T-helper 1 cell treated with Interleukin-12 subunit alpha and Interleukin-12 subunit beta and Interleukin-4 antibody, amounts not matched to agents 30 ng/mL and 1 ng/mL, for 36 hours (primary cell): ENCODE measurements at regions not wholly inside any gene's neighbourhood (a gene's known extent, or its start where the extent isn't known, plus 50 kb on each side); places are given as distances from the start of the nearest gene placed in this dataset.

Experiments
- intact Hi-C: fragments of 100-400 bp; cut with micrococcal nuclease; formaldehyde crosslinking; loops from one replicate; pipeline ENCODE4 v1.15.1; 2024

DNA sequence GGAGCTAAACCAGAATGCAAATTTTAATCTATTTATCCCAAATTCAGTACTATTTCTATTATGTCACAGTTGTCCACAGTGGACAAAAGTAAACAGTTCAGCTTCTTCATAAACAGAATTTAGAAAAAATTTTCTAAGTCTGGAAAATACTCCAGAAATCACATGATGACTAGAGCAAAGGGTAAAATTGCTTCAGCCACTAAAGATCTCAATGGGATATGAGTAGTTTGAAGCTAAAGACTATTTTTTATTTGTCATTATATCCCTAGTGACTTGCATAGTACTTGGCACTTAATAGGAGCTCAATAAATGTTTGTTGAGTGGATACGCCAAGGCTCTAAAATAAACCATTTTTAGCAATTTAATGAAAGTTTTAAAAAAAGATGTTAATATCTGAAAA, 354.3 kb upstream of the AGTR1 start:
- intact Hi-C loops, result no loop called here

GRCh38 chr3:148344521-148344920, 353.2 kb upstream of the AGTR1 start:
- intact Hi-C loops, result no loop called here

GRCh38 chr3:148360051-148360450, 337.7 kb upstream of the AGTR1 start:
- intact Hi-C loops, result no loop called here

DNA sequence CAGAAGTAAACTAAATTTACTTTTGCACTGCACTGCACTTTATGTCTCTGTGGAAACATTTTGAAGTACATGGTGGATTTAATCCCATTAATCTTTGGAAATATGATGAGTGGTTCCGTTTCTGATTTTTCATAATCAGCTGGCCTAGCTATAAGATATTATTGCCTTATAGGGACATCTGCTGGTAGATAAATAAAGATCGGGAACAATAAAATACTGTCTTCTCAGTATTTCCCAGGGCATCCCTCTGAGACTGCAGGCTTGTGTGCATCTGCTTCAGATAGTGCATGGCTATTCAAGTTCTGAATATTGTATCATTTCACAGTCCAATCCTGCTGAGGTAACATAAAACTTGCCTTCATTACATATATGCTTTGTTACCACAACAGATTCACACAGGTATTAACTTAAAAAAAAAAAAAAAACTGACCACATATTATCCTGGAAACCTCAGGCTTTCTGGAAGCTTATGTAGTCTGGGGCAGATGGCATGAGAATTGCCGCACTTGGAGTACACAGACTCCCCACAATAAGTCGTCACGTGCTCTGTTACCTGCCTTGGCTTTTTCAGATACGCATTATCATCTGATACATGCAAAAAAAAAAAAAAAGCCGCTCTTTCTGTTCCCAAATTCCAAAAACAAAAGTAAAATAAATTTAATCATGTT, 330.8 kb upstream of the AGTR1 start:
- intact Hi-C loops, result no loop called here

- intact Hi-C loops, result no loop called here
Observed at GRCh38 chr3:148367756-148368155, 329.9 kb upstream of the AGTR1 start.

- intact Hi-C loops, result no loop called here
Observed at GRCh38 chr3:148369381-148369780, 328.3 kb upstream of the AGTR1 start.

DNA sequence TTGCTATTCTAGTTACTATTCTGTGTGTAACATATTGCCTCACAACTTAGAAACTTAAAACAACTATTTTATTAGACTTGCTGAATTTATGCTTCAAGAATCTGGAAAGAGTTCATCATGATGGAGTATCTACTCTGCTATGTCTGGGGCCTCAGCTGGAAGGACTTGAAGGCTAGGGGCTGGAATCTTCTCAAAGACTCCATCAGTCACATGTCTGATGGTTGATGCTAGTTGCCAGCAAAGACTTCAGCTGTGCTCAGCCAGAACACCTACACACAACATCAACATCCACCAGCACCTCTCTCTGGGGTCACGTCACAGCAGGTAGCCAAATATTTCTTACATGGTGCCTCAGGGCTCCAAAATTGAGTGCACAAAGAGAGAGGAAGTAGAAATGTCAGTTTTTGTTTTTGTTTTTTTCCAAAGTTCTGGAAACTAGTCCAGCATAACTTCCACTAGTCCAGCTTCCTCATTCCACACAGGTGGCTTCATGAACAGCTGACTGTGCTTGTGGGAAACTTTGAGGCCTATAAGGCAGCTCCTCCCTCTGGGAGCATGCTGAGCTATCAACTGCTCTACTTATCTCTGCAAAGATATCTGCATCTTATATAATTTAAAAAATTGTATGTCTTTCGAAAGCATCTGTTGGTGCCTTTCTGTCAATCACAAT, 325.4 kb upstream of the AGTR1 start:
- intact Hi-C loops, result no loop called here

GRCh38 chr3:148373961-148374360, 323.7 kb upstream of the AGTR1 start:
- intact Hi-C loops, result no loop called here

GRCh38 chr3:148379763-148380382, 317.8 kb upstream of the AGTR1 start:
- intact Hi-C loops, result no loop called here

DNA sequence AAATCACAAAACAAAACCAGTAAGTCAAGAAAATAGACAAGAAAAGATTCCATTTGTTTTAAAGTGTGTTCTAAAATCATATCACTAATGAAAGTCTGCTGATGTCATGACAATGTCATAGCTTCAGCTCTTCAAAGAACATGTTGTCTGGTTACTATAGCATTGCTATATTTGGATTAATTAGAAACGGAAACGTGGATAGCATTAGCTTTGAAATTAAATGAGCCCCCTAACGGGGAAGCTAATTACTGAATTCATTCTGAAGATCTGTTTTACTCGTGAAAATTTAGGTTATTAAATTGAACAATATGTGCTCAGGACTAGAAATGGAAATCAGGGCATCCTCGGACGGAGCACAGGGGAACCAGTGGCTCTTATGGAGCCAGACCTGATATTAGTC, 316.7 kb upstream of the AGTR1 start:
- intact Hi-C loops, result no loop called here

DNA sequence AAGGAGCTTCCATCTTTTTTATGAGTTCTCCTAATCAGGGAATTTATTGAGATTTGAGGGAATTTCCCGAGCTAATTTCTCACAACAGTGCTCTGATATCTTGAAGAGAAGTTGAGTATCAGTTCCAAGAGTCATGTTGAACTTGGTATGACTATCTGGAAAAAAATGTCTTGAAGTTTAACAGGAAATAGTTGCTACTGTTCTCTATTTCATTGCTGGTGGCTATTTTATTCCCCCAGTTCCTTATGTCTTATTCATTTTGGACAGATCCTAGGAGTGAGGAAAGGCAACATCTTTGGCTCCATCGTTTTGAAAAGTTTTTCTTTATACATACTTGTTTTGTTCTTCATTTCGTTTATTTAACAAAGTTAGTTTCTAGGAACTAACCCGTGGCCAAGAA, 307.8 kb upstream of the AGTR1 start:
- intact Hi-C loops, result no loop called here

DNA sequence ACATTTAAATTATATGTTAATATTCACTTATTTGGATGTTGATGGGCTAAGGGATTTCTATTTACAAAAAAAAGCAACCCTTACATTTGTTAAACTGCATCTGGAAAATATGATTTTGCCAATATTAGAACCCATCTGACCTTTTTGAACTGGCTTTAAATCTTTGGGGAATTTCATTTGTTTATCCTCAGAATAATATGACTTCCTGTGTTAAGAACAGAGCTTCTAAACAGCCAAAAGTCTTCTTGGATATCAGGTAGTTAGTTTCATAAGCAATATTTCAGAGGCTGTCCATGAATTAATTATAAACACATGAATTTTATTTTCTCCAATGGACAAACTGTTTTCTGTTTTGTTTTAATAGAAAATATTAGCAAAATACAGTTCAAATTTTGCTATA, 301.9 kb upstream of the AGTR1 start:
- intact Hi-C loops, result no loop called here

DNA sequence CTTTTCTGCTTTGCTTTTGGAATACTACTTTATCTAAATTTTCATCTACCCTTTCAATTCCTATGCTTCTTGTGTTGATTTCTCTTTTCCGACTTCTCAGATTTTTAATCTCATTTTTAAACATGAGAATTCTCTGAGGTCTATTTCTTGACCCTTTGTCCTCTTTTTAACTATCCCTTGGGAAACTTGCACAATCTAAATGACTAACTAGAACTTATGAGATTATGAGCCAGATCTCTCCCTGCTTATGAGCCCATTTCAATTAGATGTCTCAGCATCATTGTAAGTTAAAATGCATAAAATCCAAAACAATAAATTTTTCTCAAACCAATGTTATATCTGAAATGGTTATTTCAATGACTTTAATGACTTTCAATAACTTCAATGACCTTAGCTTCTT, 296.9 kb upstream of the AGTR1 start:
- intact Hi-C loops, result no loop called here

- intact Hi-C loops, result no loop called here
Observed at GRCh38 chr3:148408667-148409066, 289.0 kb upstream of the AGTR1 start.

DNA sequence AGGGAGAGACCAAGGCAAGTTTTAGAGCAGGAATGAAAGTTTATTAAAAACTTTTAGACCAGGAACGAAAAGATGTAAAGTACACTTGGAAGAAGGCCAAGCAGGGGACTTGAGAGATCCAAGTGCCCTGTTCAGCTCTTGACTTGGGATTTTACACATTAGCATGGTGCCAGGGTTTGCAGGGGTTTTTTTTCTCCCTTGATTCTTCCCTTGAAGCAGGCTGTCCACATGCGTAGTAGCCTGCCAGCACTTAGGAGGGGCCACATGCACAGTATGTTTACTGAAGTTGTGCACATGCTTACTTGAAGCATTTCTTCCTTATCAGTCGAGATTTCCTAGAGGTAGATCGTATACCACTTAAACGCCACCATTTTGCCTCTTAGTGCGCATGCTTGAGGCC, 277.5 kb upstream of the AGTR1 start:
- intact Hi-C loops, result no loop called here

- intact Hi-C loops, result no loop called here
Observed at GRCh38 chr3:148428862-148429605, 268.7 kb upstream of the AGTR1 start.

GRCh38 chr3:148433665-148434064, 264.0 kb upstream of the AGTR1 start:
- intact Hi-C loops, result no loop called here

DNA sequence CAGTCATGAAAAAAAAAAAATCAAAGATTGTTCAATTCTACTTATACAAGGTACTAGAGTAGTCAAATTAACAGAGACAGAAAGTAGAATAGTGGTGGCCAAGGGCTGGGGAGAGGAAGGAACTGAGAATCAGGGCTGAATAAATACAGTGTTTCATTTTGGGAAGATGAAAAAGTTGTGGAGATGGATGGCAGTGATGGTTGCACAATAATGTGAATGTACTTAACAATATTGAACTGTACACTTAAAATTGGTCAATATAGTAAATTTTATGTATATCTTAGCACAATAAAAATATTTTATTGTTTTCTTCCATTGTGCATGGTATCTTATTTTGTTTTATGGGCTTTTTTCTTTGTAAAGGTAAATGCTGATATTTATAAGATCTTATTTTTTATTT, 262.2 kb upstream of the AGTR1 start:
- intact Hi-C loops, result no loop called here

- intact Hi-C loops, result no loop called here
Observed at GRCh38 chr3:148439254-148439822, 258.4 kb upstream of the AGTR1 start.

DNA sequence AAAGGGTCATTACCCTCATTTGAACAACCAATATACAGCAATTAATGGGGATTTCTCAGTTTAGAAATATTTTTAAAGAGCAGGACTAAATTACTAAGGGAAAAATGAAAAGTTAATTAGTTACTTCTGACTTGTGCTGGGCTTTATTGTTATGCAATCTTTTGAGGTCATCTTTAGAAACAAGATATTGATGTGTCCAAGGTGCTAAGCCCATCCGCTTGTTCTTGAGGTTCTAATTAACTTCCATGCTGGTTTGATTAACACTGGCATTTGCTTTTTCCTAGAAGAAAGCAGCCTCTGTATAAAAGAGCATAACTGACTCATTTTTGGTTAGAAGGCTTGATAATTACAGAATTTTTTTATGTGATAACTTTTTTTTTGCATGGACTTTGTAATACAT, 256.5 kb upstream of the AGTR1 start:
- intact Hi-C loops, result no loop called here

- intact Hi-C loops, result no loop called here
Observed at GRCh38 chr3:148450819-148451218, 246.9 kb upstream of the AGTR1 start.

GRCh38 chr3:148451969-148452368, 245.7 kb upstream of the AGTR1 start:
- intact Hi-C loops, result no loop called here
